HepG2 (cell line): ENCODE measurements at regions not wholly inside any gene's neighbourhood (a gene's known extent, or its start where the extent isn't known, plus 50 kb on each side); places are given as distances from the start of the nearest gene placed in this dataset.

ENCODE experiments used
- ATF7 ChIP-seq, 2 experiments: fragments of 450-650 bp in 1 of 2; sonication (generic) in 1 of 2; formaldehyde crosslinking in 1 of 2; IDR thresholded peaks; 2 replicates each; pipeline versions ENCODE4 v1.4.0 to v1.6.1; 2016 to 2020; ENCODE audit warnings: antibody characterized with exemption in 1 of 2, mild to moderate bottlenecking in 1 of 2, missing genetic modification reagents in 1 of 2
- CTCF ChIP-seq: sonication (generic); formaldehyde crosslinking; IDR thresholded peaks from 2 replicates; pipeline ENCODE4 v1.5.0; 2020; ENCODE audit warnings: mild to moderate bottlenecking, missing genetic modification reagents, moderate library complexity
- EZH2 ChIP-seq: conservative IDR thresholded peaks from 2 replicates; pipeline ENCODE4 v1.6.1; 2012; ENCODE audit warnings: mild to moderate bottlenecking, low read depth, low read length, moderate library complexity
- HINFP ChIP-seq: sonication (generic); formaldehyde crosslinking; IDR thresholded peaks from 2 replicates; pipeline ENCODE4 v1.4.0; 2020; ENCODE audit warnings: low read depth, mild to moderate bottlenecking, missing genetic modification reagents
- NR2F2 ChIP-seq: IDR thresholded peaks from 2 replicates; pipeline ENCODE4 v1.6.1; 2012; ENCODE audit warnings: low read depth, inconsistent platforms, borderline replicate concordance
- ONECUT2 ChIP-seq: sonication (generic); formaldehyde crosslinking; IDR thresholded peaks from 2 replicates; pipeline ENCODE4 v1.4.0; 2020; ENCODE audit warnings: missing genetic modification reagents
- SIN3A ChIP-seq: IDR thresholded peaks from 2 replicates; pipeline ENCODE4 v1.6.1; 2011; ENCODE audit warnings: low read depth, mild to moderate bottlenecking, control low read depth, low read length, borderline replicate concordance
- SRF ChIP-seq: IDR thresholded peaks from 2 replicates; pipeline ENCODE4 v1.6.1; 2011; ENCODE audit warnings: mild to moderate bottlenecking, low read depth, low read length, moderate library complexity
- ZNF143 ChIP-seq: sonication (generic); formaldehyde crosslinking; IDR thresholded peaks from 2 replicates; pipeline ENCODE4 v1.4.0; 2020; ENCODE audit warnings: missing genetic modification reagents
- ZNF263 ChIP-seq: sonication (generic); formaldehyde crosslinking; IDR thresholded peaks from 2 replicates; pipeline ENCODE4 v1.4.0; 2020; ENCODE audit warnings: missing genetic modification reagents
- TF ChIP-seq, protein P1 (sequence below): sonication (generic); formaldehyde crosslinking; IDR thresholded peaks from 2 replicates; pipeline ENCODE4 v1.4.0; 2020; ENCODE audit warnings: mild to moderate bottlenecking, low read depth, missing genetic modification reagents
- TF ChIP-seq, protein P2 (sequence below), 2 experiments: sonication (generic) in 1 of 2; formaldehyde crosslinking in 1 of 2; IDR thresholded peaks; 2 replicates each; pipeline versions ENCODE4 v1.4.0 to v1.6.1; 2018 to 2020; ENCODE audit warnings: missing genetic modification reagents in 2 of 2, borderline replicate concordance in 1 of 2, low read depth in 1 of 2, mild to moderate bottlenecking in 1 of 2, missing biosample characterization in 1 of 2
- TF ChIP-seq, protein P3 (sequence below): sonication (generic); formaldehyde crosslinking; IDR thresholded peaks from 2 replicates; pipeline ENCODE4 v1.9.0; 2021; ENCODE audit warnings: missing genetic modification reagents, borderline replicate concordance

GRCh38 chr5:6291961-6292360, 86.4 kb downstream of the MED10 start:
- TF ChIP-seq HINFP (CRISPR knock-in tag) (no peak), ONECUT2 (no peak), CTCF (CRISPR knock-in tag) (peak; percentile 53), ZNF263 (CRISPR knock-in tag) (no peak), SIN3A (no peak), SRF (no peak), ZNF143 (CRISPR knock-in tag) (no peak), NR2F2 (no peak), ATF7 (IDR thresholded peaks at IDR 0.05) (no peak), ATF7 (CRISPR knock-in tag; IDR thresholded peaks at IDR 0.05) (no peak), EZH2 (no peak)
- TF ChIP-seq, protein P1, sequence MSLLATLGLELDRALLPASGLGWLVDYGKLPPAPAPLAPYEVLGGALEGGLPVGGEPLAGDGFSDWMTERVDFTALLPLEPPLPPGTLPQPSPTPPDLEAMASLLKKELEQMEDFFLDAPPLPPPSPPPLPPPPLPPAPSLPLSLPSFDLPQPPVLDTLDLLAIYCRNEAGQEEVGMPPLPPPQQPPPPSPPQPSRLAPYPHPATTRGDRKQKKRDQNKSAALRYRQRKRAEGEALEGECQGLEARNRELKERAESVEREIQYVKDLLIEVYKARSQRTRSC, result no peak
- TF ChIP-seq, protein P2, sequence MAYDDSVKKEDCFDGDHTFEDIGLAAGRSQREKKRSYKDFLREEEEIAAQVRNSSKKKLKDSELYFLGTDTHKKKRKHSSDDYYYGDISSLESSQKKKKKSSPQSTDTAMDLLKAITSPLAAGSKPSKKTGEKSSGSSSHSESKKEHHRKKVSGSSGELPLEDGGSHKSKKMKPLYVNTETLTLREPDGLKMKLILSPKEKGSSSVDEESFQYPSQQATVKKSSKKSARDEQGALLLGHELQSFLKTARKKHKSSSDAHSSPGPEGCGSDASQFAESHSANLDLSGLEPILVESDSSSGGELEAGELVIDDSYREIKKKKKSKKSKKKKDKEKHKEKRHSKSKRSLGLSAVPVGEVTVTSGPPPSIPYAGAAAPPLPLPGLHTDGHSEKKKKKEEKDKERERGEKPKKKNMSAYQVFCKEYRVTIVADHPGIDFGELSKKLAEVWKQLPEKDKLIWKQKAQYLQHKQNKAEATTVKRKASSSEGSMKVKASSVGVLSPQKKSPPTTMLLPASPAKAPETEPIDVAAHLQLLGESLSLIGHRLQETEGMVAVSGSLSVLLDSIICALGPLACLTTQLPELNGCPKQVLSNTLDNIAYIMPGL (CRISPR knock-in tag; IDR thresholded peaks at IDR 0.05; ENCODE audit: borderline replicate concordance in 1 of 2, low read depth in 1 of 2), result no peak
- TF ChIP-seq, protein P3, sequence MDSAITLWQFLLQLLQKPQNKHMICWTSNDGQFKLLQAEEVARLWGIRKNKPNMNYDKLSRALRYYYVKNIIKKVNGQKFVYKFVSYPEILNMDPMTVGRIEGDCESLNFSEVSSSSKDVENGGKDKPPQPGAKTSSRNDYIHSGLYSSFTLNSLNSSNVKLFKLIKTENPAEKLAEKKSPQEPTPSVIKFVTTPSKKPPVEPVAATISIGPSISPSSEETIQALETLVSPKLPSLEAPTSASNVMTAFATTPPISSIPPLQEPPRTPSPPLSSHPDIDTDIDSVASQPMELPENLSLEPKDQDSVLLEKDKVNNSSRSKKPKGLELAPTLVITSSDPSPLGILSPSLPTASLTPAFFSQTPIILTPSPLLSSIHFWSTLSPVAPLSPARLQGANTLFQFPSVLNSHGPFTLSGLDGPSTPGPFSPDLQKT (CRISPR knock-in tag), result no peak
